Fibroblast of pulmonary artery (primary cell): ENCODE measurements at regions not wholly inside any gene's neighbourhood (a gene's known extent, or its start where the extent isn't known, plus 50 kb on each side); places are given as distances from the start of the nearest gene placed in this dataset.
A peak's percentile ranks its signal among the peaks of the same experiment; 100 is the strongest.

Source experiments
- DNase-seq: peaks from one replicate; pipeline ENCODE4 v3.0.0-alpha.2; 2010; ENCODE audit warnings: low read depth
- H3K4me3 ChIP-seq: replicated peaks from 2 replicates; pipeline ENCODE4 v1.5.1; 2011; ENCODE audit warnings: low read depth, mild to moderate bottlenecking, control low read depth, low read length, moderate library complexity
- TF ChIP-seq, protein P1 (sequence below): IDR thresholded peaks from 2 replicates; pipeline ENCODE4 v1.5.1; 2011; ENCODE audit warnings: mild to moderate bottlenecking, control low read depth, low read length, inconsistent platforms; ENCODE audit errors: missing control alignments

DNA sequence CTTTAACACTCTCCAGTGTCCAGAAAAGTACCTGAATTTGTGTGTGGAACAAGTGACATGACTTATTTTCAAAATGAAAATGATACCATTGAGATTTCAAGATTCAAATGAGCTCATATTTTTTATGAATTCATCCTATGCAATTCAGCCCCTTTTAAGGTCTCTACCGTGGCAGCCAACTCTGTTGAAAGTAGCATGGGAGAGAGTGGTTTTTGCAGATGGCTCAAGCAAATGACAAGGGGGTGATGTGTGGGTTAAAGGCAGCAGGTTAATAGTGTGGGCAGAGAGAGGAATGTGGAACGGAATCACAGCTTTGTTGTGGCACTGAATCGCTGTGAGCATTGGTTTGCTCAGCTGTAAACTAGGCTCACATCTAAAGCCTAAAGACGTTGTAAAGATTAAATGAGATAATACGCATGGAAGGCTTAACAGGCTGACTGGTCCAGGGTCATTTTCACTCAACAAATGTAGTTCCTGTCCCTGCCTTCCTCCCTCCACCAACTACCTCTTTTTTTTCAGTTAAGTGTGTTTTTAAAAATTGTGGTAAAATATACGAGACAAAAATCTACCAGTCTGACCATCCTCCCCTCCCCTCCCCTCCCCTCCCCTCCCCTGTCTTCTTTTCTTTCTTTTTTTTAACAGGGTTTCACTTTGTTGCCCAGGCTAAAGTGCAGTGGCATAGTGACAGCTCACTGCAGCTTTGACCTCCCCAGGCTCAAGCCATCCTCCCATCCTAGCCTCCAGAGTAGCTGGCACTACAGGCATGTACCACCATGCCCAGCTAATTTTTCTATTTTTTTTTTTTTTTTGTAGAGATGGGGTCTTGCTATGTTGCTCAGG, 114.7 kb upstream of the ZNF217 start:
- no peak overlapping the region for H3K4me3 ChIP-seq
- DNase-seq = no peak
- TF ChIP-seq, protein P1, sequence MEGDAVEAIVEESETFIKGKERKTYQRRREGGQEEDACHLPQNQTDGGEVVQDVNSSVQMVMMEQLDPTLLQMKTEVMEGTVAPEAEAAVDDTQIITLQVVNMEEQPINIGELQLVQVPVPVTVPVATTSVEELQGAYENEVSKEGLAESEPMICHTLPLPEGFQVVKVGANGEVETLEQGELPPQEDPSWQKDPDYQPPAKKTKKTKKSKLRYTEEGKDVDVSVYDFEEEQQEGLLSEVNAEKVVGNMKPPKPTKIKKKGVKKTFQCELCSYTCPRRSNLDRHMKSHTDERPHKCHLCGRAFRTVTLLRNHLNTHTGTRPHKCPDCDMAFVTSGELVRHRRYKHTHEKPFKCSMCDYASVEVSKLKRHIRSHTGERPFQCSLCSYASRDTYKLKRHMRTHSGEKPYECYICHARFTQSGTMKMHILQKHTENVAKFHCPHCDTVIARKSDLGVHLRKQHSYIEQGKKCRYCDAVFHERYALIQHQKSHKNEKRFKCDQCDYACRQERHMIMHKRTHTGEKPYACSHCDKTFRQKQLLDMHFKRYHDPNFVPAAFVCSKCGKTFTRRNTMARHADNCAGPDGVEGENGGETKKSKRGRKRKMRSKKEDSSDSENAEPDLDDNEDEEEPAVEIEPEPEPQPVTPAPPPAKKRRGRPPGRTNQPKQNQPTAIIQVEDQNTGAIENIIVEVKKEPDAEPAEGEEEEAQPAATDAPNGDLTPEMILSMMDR = no peak

DNA sequence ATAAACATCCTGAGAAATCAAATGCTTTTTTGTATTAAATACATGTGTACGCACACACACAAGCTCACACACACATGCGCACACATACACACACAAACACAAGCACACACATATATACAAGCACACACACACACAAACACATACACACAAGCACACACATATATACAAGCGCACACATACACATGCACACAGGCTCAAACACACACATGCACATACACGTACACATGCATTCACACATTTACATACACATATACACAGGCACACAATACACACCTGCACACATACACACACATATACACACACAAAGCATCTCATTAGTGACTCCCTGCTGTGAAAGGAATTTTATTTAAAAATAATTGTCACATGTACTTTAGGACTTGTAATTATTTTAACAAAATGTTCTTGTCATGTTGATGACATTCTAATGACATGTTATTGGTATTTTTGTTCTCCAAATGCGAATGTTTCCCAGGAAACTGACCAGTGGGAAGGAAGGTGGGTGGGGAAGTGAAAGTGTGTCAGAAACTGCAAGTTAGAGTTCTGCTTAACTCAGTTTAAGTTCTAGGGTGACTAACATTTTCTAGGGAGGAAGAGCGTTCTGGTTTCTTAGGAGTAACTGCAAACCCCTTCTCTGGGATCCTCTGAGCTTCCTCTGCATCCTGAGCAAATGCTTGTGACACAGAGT, 113.9 kb upstream of the ZNF217 start:
- no peak overlapping the region for H3K4me3 ChIP-seq
- no peak for DNase-seq
- TF ChIP-seq, protein P1 = no peak

DNA sequence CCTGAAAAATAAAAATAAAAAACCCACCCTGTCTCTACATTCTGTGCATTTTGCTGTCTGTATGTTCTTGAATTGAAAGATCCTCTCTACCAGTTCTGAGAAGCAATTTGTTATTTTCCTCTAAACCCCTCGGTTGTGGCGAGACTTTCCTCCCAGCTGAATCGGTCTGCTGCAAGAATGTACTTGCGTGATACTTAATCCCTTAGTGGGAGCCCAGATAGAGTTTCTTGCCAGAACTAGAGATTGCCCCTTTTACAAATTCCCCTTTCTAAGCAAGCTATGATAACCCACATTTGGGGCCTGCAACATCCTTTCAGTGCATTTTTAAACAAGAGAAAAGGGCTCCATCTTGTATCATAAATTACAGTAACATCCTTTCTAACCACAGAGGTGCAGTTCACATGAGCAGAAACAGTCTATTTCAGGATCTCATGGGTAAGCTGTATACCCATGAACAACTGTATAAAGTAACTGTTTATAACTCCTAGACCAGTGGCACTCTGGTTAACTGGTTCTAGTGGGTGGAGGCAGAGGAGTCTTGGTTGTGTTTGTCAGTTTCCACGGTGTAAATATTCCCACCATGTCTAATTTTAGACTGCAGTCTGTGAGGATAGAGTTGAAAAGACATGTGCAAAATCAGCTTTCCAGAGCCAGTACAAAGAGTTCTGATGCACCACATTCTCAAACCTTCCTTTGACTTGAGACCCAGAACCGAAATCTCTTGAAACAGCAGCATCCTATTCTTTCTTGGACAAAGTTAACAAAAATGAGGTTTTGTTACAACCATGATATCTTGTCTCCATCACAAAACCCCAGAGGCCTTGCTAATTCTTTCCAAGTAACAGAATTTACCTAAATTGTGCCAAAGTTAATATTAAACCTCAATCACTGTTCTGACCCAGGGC, 113.1 kb upstream of the ZNF217 start:
- H3K4me3 ChIP-seq = no peak overlapping the region
- peak; percentile 47 for DNase-seq
- TF ChIP-seq, protein P1 = no peak

DNA sequence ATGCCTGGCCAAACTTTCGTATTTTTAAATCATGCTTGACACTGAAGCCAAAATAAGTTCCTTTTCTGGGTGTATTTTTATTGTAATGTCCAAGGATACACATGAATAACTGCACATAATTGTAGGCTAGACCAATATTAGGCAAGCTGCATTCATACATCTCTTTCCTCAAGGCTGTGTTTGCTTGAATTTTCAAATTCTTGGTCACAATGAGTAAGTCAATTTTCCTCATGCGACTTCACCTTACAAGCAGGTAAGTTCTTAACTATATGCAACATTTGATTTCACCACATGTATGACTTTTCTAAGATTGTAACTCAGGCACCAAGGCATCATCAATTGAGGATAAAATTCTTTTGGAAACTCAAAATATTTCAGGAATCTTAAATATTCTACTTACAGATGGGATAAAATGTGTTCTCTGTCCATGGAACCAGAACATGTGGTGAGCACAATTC, 112.4 kb upstream of the ZNF217 start:
- H3K4me3 ChIP-seq = no peak overlapping the region
- DNase-seq = peak; percentile 35
- TF ChIP-seq, protein P1 = no peak

DNA sequence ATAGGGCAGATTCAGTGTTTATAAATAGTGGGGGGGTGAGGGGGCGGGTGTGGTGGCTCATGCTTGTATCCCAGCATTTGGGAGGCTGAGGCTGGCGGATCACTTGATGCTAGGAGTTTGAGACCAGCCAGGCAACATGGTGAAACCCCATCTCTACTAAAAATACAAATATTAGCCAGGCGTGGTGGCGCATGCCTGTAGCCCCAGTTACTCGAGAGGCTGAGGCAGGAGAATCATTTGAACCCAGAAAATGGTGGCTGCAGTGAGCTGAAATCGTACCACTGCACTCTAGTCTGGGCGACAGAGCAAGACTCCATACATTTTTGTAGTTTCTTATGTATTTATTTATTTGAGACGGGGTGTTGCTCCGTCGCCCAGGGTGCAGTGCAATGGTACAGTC, 109.0 kb upstream of the ZNF217 start:
- TF ChIP-seq, protein P1 = no peak

DNA sequence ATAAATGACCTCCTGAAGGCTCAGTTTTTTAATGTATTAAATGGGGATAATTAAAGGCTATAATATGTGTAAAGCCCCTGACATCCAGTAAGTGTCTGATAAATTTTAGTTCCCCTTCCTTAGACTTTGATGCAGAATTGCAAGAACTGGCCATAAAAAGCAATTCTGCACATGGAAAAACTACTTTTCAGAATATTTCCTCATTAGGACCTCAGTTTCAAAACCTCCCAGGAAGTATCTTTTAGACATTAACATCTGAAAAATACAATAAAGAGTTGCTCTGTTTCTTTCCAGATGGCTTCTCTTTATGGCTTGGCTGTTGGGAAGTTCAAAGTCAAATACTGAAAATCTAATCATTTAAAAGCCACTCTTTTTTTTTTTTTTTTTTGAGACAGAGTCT, 106.3 kb upstream of the ZNF217 start:
- DNase-seq = no peak

More for the DNA sequence above, 109.0 kb upstream of the ZNF217 start:
- no peak for DNase-seq
- no peak overlapping the region for H3K4me3 ChIP-seq

More for the DNA sequence above, 106.3 kb upstream of the ZNF217 start:
- TF ChIP-seq, protein P1 = no peak
- H3K4me3 ChIP-seq = no peak overlapping the region
